Hepatocyte (in vitro differentiated cells): ENCODE measurements at regions not wholly inside any gene's neighbourhood (a gene's known extent, or its start where the extent isn't known, plus 50 kb on each side); places are given as distances from the start of the nearest gene placed in this dataset.

Experiments used
- DNase-seq: peaks from one replicate; pipeline ENCODE4 v3.0.0-alpha.2; 2016; ENCODE audit warnings: low spot score
- H2AFZ ChIP-seq: fragments of 200-600 bp; sonication (generic); 2 replicates; pipeline ENCODE4 v1.6.0; 2016; ENCODE audit warnings: antibody characterized with exemption, mild to moderate bottlenecking
- H3K27ac ChIP-seq: fragments of 200-600 bp; sonication (generic); 2 replicates; pipeline ENCODE4 v1.5.1; 2016; ENCODE audit warnings: mild to moderate bottlenecking
- H3K27me3 ChIP-seq: fragments of 200-600 bp; sonication (generic); 2 replicates; pipeline ENCODE4 v1.6.1; 2016
- H3K36me3 ChIP-seq: fragments of 200-600 bp; sonication (generic); replicated peaks from 2 replicates; pipeline ENCODE4 v1.5.1; 2016; ENCODE audit warnings: low read depth; ENCODE audit not compliant: insufficient read depth
- H3K4me1 ChIP-seq: fragments of 200-600 bp; sonication (generic); 2 replicates; pipeline ENCODE4 v1.5.1; 2016; ENCODE audit warnings: mild to moderate bottlenecking, moderate library complexity; ENCODE audit not compliant: insufficient read depth
- H3K4me2 ChIP-seq: fragments of 200-600 bp; sonication (generic); 2 replicates; pipeline ENCODE4 v1.6.0; 2016
- H3K4me3 ChIP-seq: fragments of 200-600 bp; sonication (generic); 2 replicates; pipeline ENCODE4 v1.5.1; 2016; ENCODE audit warnings: mild to moderate bottlenecking
- H3K79me2 ChIP-seq: fragments of 200-600 bp; sonication (generic); 2 replicates; pipeline ENCODE4 v1.6.0; 2017; ENCODE audit warnings: mild to moderate bottlenecking
- H3K9me2 ChIP-seq: fragments of 200-600 bp; sonication (generic); replicated peaks from 2 replicates; pipeline ENCODE4 v1.6.0; 2017; ENCODE audit warnings: mild to moderate bottlenecking; ENCODE audit not compliant: insufficient read depth
- H3K9me3 ChIP-seq: fragments of 200-600 bp; sonication (generic); 2 replicates; pipeline ENCODE4 v1.5.1; 2016; ENCODE audit warnings: low read depth, mild to moderate bottlenecking
- H4K20me1 ChIP-seq: fragments of 200-600 bp; sonication (generic); 2 replicates; pipeline ENCODE4 v1.6.0; 2016; ENCODE audit warnings: mild to moderate bottlenecking; ENCODE audit not compliant: insufficient read depth, poor library complexity, severe bottlenecking
- CTCF ChIP-seq: fragments of 200-600 bp; sonication (generic); IDR thresholded peaks from 2 replicates; pipeline ENCODE4 v1.5.1; 2016; ENCODE audit warnings: antibody characterized with exemption, mild to moderate bottlenecking; ENCODE audit not compliant: poor library complexity
- EZH2 ChIP-seq: fragments of 200-600 bp; sonication (generic); IDR thresholded peaks from 2 replicates; pipeline ENCODE4 v1.6.1; 2016; ENCODE audit warnings: antibody characterized with exemption, mild to moderate bottlenecking, borderline replicate concordance
- EZH2phosphoT487 ChIP-seq: fragments of 200-600 bp; sonication (generic); IDR thresholded peaks from one replicate; pipeline ENCODE4 v1.6.1; 2018; ENCODE audit warnings: antibody characterized with exemption, mild to moderate bottlenecking, low read depth, moderate library complexity; ENCODE audit not compliant: unreplicated experiment, severe bottlenecking
- WGBS: methylation state at CpG from one replicate; pipeline ENCODE4 v1.1.6; 2016; ENCODE audit warnings: low lambda C conversion rate; ENCODE audit errors: missing lambda C conversion rate; 5-methylcytosine and 5-hydroxymethylcytosine counted together

- WGBS = 81% methylated on average over 7 of the region's 7 CpGs
- Histone ChIP-seq H2AFZ (no peak overlapping the region), H3K27me3 (no peaks in the 10 kb centered on the region), H3K4me1 (no peaks in the 10 kb centered on the region), H3K4me2 (no peak overlapping the region), H4K20me1 (no peaks in the 10 kb centered on the region), H3K79me2 (no peaks in the 10 kb centered on the region), H3K36me3 (no peaks in the 10 kb centered on the region), H3K9me2 (no peaks in the 10 kb centered on the region), H3K27ac (no peak overlapping the region), H3K9me3 (no peaks in the 10 kb centered on the region), H3K4me3 (no peak overlapping the region)
- no peak for DNase-seq
- TF ChIP-seq EZH2 (no peak), EZH2phosphoT487 (no peak)
Measured at GRCh38 chr2:11932048-11932512, 185.6 kb downstream of the LPIN1 start.

GRCh38 chr2:11932962-11933361 lies 186.5 kb downstream of the LPIN1 start:
- Histone ChIP-seq H3K36me3 (no peaks in the 10 kb centered on the region), H3K27ac (no peak overlapping the region), H3K4me1 (no peaks in the 10 kb centered on the region), H3K27me3 (no peaks in the 10 kb centered on the region), H3K79me2 (no peaks in the 10 kb centered on the region), H3K4me3 (no peak overlapping the region), H4K20me1 (no peaks in the 10 kb centered on the region), H3K9me3 (no peaks in the 10 kb centered on the region), H2AFZ (no peak overlapping the region), H3K9me2 (no peaks in the 10 kb centered on the region), H3K4me2 (no peak overlapping the region)
- 89% methylated on average over 3 of the region's 3 CpGs for WGBS
- TF ChIP-seq CTCF (no peak), EZH2 (no peak), EZH2phosphoT487 (no peak)
- DNase-seq = no peak

GRCh38 chr2:11933854-11934253 lies 187.4 kb downstream of the LPIN1 start:
- Histone ChIP-seq H3K4me2 (no peak overlapping the region), H4K20me1 (no peaks in the 10 kb centered on the region), H2AFZ (no peak overlapping the region), H3K4me1 (no peaks in the 10 kb centered on the region), H3K36me3 (no peaks in the 10 kb centered on the region), H3K9me2 (no peaks in the 10 kb centered on the region), H3K9me3 (no peaks in the 10 kb centered on the region), H3K79me2 (no peaks in the 10 kb centered on the region), H3K4me3 (no peak overlapping the region), H3K27ac (no peak overlapping the region), H3K27me3 (no peaks in the 10 kb centered on the region)
- DNase-seq = no peak
- 92% methylated on average over 3 of the region's 3 CpGs for WGBS
- TF ChIP-seq EZH2 = no peak
- no peak for TF ChIP-seq CTCF
- TF ChIP-seq EZH2phosphoT487 = no peak

- no peak overlapping the region for H2AFZ ChIP-seq
- TF ChIP-seq EZH2 (no peak), EZH2phosphoT487 (no peak), CTCF (no peak)
- no peak for DNase-seq
- 83% methylated on average over 9 of the region's 9 CpGs for WGBS
- no peaks in the 10 kb centered on the region for H4K20me1 ChIP-seq
- no peaks in the 10 kb centered on the region for H3K9me2 ChIP-seq
- H3K36me3 ChIP-seq = no peaks in the 10 kb centered on the region
- H3K27me3 ChIP-seq = no peaks in the 10 kb centered on the region
- H3K4me3 ChIP-seq = no peak overlapping the region
- H3K4me2 ChIP-seq = no peak overlapping the region
- H3K27ac ChIP-seq = no peak overlapping the region
- no peaks in the 10 kb centered on the region for H3K79me2 ChIP-seq
- no peaks in the 10 kb centered on the region for H3K9me3 ChIP-seq
- no peaks in the 10 kb centered on the region for H3K4me1 ChIP-seq
Measured at GRCh38 chr2:11936761-11937160, 190.3 kb downstream of the LPIN1 start.
